NT2/D1 (cell line): ENCODE measurements at regions not wholly inside any gene's neighbourhood (a gene's known extent, or its start where the extent isn't known, plus 50 kb on each side); places are given as distances from the start of the nearest gene placed in this dataset.

Experiments
- SUZ12 ChIP-seq: IDR thresholded peaks from 2 replicates; pipeline ENCODE4 v1.6.1; 2011; ENCODE audit not compliant: insufficient read length, insufficient read depth; ENCODE audit errors: extremely low read depth
- YY1 ChIP-seq: IDR thresholded peaks from 2 replicates; pipeline ENCODE4 v1.6.1; 2011; ENCODE audit not compliant: insufficient read length, insufficient read depth
- ZNF274 ChIP-seq: IDR thresholded peaks from 2 replicates; pipeline ENCODE4 v1.6.1; 2011; ENCODE audit warnings: mild to moderate bottlenecking, low read depth, low read length

DNA sequence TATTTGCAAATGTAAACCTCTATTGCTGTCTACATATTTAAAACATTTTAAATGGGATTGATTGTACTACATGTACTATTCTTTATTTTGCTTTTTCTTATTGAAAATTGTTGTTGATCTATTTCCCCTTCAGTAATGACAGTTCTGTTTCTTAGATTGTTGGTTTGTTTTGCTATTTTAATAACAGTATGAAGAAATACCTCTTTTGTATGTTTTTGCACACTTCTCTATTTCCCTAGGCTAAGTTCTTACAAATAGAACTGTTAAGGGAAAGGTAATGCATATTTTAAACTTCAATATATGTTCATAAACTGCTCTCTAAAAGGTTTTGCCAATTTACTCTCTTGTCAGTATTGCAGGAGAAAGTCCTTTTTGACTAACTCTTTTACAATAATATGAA is 195.0 kb upstream of the PRPS1L1 start:
- TF ChIP-seq SUZ12 (no peak), ZNF274 (no peak), YY1 (no peak)
